ENCODE measurements at regions not wholly inside any gene's neighbourhood (a gene's known extent, or its start where the extent isn't known, plus 50 kb on each side); places are given as distances from the start of the nearest gene placed in this dataset.
"Not testable (repeated sequence)": the region's sequence is repeated elsewhere in the genome, so short reads cannot be mapped to it uniquely, and the experiment has no call there.

DNA sequence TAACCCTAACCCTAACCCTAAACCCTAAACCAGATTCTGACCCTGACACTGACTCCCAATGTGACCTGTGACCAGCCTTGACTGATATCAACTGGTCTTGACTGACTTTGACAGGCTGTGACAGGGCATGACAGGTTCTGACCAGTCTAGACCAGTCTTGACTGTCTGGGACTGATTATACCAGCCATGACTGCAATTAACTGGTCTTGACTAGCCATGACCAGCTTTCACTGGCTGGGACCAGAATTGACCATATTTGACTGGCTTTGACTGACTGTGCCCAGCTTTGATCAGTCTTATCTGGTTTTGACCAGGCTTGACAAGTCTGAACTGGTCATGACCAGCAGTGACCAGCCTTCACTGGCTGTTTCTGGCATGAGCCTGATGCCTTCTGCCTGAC is 95.5 kb downstream of the BMP15 start:
- DNase-seq (ENCODE audit: low read depth, low spot score), result no peak
- H3K4me3 ChIP-seq, result no peak overlapping the region
- no peak overlapping the region for H3K27ac ChIP-seq
- no peaks in the 10 kb centered on the region for H3K36me3 ChIP-seq (ENCODE audit: insufficient read depth, low read length)
- no peaks in the 10 kb centered on the region for H3K9me3 ChIP-seq (ENCODE audit: low read depth, low read length)
- H3K9ac ChIP-seq (ENCODE audit: insufficient read length), result no peak overlapping the region
- no peak for TF ChIP-seq EZH2 (IDR thresholded peaks at IDR 0.05)
- TF ChIP-seq POLR2AphosphoS5 (IDR thresholded peaks at IDR 0.05; ENCODE audit: borderline replicate concordance, low read depth, low read length), result no peak
- no peak for TF ChIP-seq FOXP2 (optimal IDR thresholded peaks at IDR 0.05; ENCODE audit: control extremely low read depth, extremely low read length, insufficient read depth)

DNA sequence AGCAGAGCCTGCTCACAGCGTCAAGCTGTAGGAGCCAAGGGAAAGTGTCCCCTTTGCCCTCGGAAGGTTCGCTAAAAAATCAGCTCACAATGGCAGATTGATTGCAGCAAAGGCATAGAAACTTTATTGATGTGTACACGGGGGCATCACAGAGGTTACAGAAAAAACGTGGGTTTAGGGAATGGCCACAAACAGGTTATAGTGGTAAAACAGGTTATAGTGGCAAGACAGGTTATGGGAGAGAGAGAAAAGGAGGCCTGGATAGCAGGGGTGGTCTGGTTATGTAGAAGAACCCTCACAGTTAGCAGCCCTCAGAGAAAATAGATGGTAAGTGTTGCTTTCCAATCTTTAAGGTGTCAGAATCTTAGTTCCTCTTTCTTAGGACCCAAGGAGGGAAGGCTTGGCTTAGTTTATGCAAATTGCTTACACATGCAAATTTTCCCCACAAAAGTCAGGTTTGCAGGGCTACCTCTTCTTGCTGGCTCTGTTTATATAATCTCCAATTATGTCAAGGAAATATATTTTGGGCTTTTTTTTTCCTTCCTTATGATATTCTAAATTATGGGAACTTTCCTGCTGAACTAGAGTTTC is 113.7 kb downstream of the BMP15 start:
- no peak for DNase-seq (ENCODE audit: low read depth, low spot score)
- Histone ChIP-seq H3K9ac (ENCODE audit: insufficient read length) (no peak overlapping the region), H3K9me3 (ENCODE audit: low read depth, low read length) (no peaks in the 10 kb centered on the region), H3K4me3 (no peak overlapping the region), H3K27ac (no peak overlapping the region), H3K36me3 (ENCODE audit: insufficient read depth, low read length) (no peaks in the 10 kb centered on the region)
- TF ChIP-seq EZH2 (IDR thresholded peaks at IDR 0.05), result no peak
- no peak for TF ChIP-seq POLR2AphosphoS5 (IDR thresholded peaks at IDR 0.05; ENCODE audit: borderline replicate concordance, low read depth, low read length)
- TF ChIP-seq FOXP2 (optimal IDR thresholded peaks at IDR 0.05; ENCODE audit: control extremely low read depth, extremely low read length, insufficient read depth), result no peak

DNA sequence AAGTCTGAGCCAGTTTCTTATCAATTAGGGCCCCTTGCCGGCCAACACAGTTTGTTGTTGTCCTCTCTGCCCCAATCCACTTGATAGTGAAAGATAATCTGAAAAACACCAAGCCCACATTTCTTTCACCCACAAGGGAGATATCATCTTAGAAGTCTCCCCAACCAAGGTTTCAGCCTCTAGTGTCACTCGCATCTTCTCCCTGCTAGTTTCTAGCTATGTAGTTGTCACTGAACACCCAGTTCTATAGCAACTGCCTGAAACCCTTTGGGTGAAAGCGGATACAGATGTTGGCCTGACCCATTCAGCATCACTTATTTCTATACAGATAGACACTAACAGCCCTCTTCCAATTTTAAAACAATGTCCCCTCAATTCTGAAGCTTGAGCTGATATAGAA is 116.3 kb downstream of the BMP15 start:
- Histone ChIP-seq H3K27ac (no peak overlapping the region), H3K9ac (ENCODE audit: insufficient read length) (no peak overlapping the region), H3K4me3 (no peak overlapping the region), H3K36me3 (ENCODE audit: insufficient read depth, low read length) (no peaks in the 10 kb centered on the region), H3K9me3 (ENCODE audit: low read depth, low read length) (no peaks in the 10 kb centered on the region)
- DNase-seq (ENCODE audit: low read depth, low spot score), result no peak
- TF ChIP-seq FOXP2 (optimal IDR thresholded peaks at IDR 0.05; ENCODE audit: control extremely low read depth, extremely low read length, insufficient read depth) (no peak), POLR2AphosphoS5 (IDR thresholded peaks at IDR 0.05; ENCODE audit: borderline replicate concordance, low read depth, low read length) (no peak), EZH2 (IDR thresholded peaks at IDR 0.05) (no peak)

DNA sequence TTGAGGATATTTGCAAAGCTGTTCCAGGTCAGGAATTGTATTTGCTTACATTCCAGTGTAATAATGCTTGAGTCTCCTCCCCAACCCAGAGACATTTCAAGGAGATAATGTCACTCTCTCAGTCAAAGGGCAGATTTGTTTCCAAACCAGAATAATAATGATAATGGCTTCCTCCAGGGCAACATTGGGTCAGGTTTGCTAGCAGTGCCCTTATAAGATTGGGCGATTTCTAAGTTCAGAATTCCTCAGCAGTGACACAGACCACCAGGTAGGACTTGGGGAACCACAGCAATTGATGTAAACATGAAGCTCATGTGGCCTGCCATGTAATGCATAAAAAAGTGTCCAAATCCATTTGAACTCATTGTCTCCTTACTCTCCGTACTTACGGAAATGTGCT is 125.2 kb downstream of the BMP15 start:
- Histone ChIP-seq H3K9me3 (ENCODE audit: low read depth, low read length) (0 out of 2 replicates have a peak, but pooled peaks cover 3% of the 10 kb centered on the region), H3K27ac (no peak overlapping the region), H3K36me3 (ENCODE audit: insufficient read depth, low read length) (no peaks in the 10 kb centered on the region), H3K9ac (ENCODE audit: insufficient read length) (no peak overlapping the region), H3K4me3 (no peak overlapping the region)
- no peak for DNase-seq (ENCODE audit: low read depth, low spot score)
- TF ChIP-seq POLR2AphosphoS5 (IDR thresholded peaks at IDR 0.05; ENCODE audit: borderline replicate concordance, low read depth, low read length), result no peak
- TF ChIP-seq FOXP2 (optimal IDR thresholded peaks at IDR 0.05; ENCODE audit: control extremely low read depth, extremely low read length, insufficient read depth), result no peak
- no peak for TF ChIP-seq EZH2 (IDR thresholded peaks at IDR 0.05)

DNA sequence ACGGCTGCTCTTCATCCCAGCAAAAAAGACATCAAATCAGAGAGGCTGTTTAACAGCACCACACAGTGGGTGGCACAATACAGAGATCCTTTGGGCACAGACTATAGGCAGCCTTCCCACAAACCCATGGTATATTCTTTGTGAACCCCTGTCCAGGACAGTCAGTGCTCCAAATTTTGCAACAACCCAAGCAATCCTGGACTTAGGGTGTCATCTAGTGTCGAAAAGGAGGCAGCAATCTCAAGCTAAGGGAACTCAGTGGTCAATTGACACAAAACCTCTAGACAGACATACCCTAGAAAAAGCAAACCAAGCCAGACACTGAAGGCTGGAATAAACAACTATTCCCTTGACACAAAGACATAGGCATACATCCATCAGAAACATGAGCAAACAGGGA is 137.4 kb downstream of the BMP15 start:
- H3K27ac ChIP-seq, result no peak overlapping the region
- H3K36me3 ChIP-seq (ENCODE audit: insufficient read depth, low read length), result no peaks in the 10 kb centered on the region
- TF ChIP-seq EZH2 (IDR thresholded peaks at IDR 0.05) (no peak), POLR2AphosphoS5 (IDR thresholded peaks at IDR 0.05; ENCODE audit: borderline replicate concordance, low read depth, low read length) (no peak), FOXP2 (optimal IDR thresholded peaks at IDR 0.05; ENCODE audit: control extremely low read depth, extremely low read length, insufficient read depth) (no peak)
- H3K4me3 ChIP-seq, result no peak overlapping the region
- no peak overlapping the region for H3K9ac ChIP-seq (ENCODE audit: insufficient read length)
- no peak for DNase-seq (ENCODE audit: low read depth, low spot score)
- H3K9me3 ChIP-seq (ENCODE audit: low read depth, low read length), result no peaks in the 10 kb centered on the region

DNA sequence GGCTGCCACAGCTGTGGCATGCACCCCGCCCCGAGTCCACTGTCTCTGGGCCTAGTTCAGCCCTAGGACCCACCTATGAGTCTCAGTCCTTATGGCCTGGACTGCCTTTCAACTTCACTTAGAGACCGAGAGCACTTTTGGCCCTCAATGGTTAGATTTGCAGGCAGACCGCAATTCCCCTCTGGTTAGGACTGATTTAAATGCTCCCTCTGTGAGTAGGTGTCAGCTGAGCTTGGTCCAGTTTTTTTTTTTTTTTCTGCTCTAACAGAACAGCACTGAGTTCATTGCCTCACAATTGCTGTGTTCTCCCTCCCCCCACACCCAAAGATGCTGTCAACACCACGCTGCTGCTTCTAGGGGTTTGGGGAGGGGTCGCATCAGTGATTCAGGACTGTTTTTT is 143.2 kb downstream of the BMP15 start:
- DNase-seq (ENCODE audit: low read depth, low spot score), result no peak
- TF ChIP-seq POLR2AphosphoS5 (IDR thresholded peaks at IDR 0.05; ENCODE audit: borderline replicate concordance, low read depth, low read length) (no peak), EZH2 (IDR thresholded peaks at IDR 0.05) (no peak), FOXP2 (optimal IDR thresholded peaks at IDR 0.05; ENCODE audit: control extremely low read depth, extremely low read length, insufficient read depth) (no peak)
- H3K9me3 ChIP-seq (ENCODE audit: low read depth, low read length), result no peaks in the 10 kb centered on the region
- no peak overlapping the region for H3K4me3 ChIP-seq
- no peak overlapping the region for H3K9ac ChIP-seq (ENCODE audit: insufficient read length)
- no peaks in the 10 kb centered on the region for H3K36me3 ChIP-seq (ENCODE audit: insufficient read depth, low read length)
- H3K27ac ChIP-seq, result no peak overlapping the region

DNA sequence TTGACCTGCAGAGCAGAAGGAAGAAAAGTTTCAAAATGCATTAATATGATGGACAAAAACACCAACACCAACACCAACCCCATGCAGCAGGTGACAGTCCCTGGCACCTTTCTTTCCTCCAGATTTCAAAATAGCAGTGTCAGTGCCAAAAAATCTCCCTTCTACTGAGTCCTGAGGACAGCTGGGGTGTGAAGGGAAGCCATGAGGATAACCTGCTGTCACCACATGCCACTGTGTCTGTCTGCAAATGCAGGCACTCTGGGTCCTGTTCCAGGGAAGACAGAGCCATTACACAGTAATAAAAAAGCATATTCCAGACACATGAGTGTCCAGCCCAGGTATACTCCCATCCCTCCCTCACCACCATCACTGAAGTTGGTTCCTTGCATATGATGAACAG is 187.5 kb downstream of the BMP15 start:
- H3K9ac ChIP-seq (ENCODE audit: insufficient read length), result no peak overlapping the region
- H3K36me3 ChIP-seq (ENCODE audit: insufficient read depth, low read length), result no peaks in the 10 kb centered on the region
- DNase-seq (ENCODE audit: low read depth, low spot score), result no peak
- no peak overlapping the region for H3K4me3 ChIP-seq
- H3K27ac ChIP-seq, result no peak overlapping the region
- no peaks in the 10 kb centered on the region for H3K9me3 ChIP-seq (ENCODE audit: low read depth, low read length)
- TF ChIP-seq FOXP2 (optimal IDR thresholded peaks at IDR 0.05; ENCODE audit: control extremely low read depth, extremely low read length, insufficient read depth) (no peak), EZH2 (IDR thresholded peaks at IDR 0.05) (no peak), POLR2AphosphoS5 (IDR thresholded peaks at IDR 0.05; ENCODE audit: borderline replicate concordance, low read depth, low read length) (no peak)

DNA sequence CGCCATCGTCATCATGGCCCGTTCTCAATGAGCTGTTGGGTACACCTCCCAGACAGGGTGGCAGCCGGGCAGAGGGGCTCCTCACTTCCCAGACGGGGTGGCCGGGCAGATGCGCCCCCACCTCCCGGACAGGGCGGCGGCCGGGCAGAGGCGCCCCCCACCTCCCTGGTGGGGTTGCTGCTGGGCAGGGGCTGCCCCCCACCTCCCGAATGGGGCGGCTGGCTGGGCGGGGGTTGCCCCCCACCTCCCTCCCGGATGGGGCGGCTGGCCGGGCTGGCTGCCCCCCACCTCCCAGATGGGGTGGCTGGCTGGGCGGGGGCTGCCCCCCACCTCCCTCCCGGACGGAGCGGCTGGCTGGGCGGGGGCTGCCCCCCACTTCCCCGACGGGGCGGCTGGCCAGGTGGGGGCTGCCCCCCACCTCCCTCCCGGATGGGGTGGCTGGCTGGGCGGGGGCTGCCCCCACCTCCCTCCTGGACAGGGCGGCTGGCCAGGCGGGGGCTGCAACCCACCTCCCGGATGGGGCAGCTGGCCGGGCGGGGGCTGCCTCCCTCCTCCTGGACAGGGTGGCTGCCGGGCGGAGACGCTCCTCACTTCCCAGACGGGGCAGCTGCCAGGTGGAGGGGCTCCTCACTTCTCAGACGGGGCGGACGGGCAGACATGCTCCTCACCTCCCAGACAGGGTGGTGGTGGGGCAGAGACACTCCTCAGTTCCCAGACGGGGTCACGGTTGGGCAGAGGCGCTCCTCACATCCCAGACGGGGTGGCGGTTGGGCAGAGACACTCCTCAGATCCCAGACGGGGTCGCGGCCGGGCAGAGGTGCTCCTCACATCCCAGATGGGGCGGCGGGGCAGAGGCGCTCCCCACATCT is 208.8 kb downstream of the BMP15 start:
- not testable (repeated sequence) for H3K4me3 ChIP-seq; H3K36me3 ChIP-seq (ENCODE audit: insufficient read depth, low read length)

DNA sequence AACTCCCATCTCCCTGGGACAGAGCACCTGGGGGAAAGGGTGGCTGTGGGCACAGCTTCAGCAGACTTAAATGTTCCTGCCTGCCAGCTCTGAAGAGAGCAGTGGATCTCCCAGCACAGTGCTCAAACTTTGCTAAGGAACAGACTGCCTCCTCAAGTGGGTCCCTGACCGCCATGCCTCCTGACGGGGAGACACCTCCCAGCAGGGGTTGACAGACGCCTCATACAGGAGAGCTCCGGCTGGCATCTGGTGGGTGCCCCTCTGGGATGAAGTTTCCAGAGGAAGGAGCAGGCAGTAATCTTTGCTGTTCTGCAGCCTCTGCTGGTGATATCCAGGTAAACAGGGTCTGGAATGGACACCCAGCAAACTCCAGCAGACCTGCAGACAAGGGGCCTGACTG is 206.9 kb upstream of the NUDT10 start:
- DNase-seq (ENCODE audit: low read depth, low spot score); H3K9ac ChIP-seq (ENCODE audit: insufficient read length); H3K9me3 ChIP-seq (ENCODE audit: low read depth, low read length); H3K36me3 ChIP-seq (ENCODE audit: insufficient read depth, low read length); H3K4me3 ChIP-seq; H3K27ac ChIP-seq: not testable (repeated sequence)

More for the DNA sequence above, 208.8 kb downstream of the BMP15 start:
- not testable (repeated sequence) for H3K9ac ChIP-seq (ENCODE audit: insufficient read length); H3K27ac ChIP-seq; DNase-seq (ENCODE audit: low read depth, low spot score); H3K9me3 ChIP-seq (ENCODE audit: low read depth, low read length)

Measured in SK-N-MC (cell line).